ENCODE measurements at regions not wholly inside any gene's neighbourhood (a gene's known extent, or its start where the extent isn't known, plus 50 kb on each side); places are given as distances from the start of the nearest gene placed in this dataset.
"Not testable (repeated sequence)": the region's sequence is repeated elsewhere in the genome, so short reads cannot be mapped to it uniquely, and the experiment has no call there.

DNA sequence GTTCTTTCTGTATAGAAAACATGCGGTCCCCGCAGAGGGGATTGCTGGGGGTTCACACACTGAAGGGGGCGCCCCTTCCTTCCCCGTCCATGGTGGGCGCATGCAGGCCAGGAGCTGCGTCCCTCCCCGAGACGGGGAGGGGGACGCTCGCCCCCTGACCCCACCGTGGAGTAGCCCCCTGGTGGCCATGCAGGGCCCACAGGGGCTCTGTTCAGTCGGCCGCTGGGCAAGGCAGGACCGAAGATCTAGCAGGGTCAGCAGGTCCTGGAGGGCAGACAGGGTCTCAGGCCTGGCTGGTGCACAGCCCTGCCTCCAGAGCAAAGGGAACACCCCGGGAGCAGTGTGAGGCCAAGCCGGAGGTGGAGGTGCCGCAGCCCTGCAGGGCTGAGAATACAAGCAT, 4446.4 kb upstream of the TPTE start:
- not testable (repeated sequence) for H2AFZ ChIP-seq (ENCODE audit: low read length); H3K4me1 ChIP-seq (ENCODE audit: control insufficient read depth, extremely low read depth, insufficient read depth, low read length); H3K27me3 ChIP-seq (ENCODE audit: control insufficient read depth, insufficient read depth, low read length); H3K27ac ChIP-seq (ENCODE audit: insufficient read depth, low read length); H3K36me3 ChIP-seq (ENCODE audit: control insufficient read depth, insufficient read depth, low read length); H4K20me1 ChIP-seq (ENCODE audit: control insufficient read depth, extremely low read depth, insufficient read depth, low read length); H3K79me2 ChIP-seq (ENCODE audit: control insufficient read depth, insufficient read depth, low read length); H3K9me3 ChIP-seq (ENCODE audit: control insufficient read depth, insufficient read depth, low read depth, low read length); H3K9ac ChIP-seq (ENCODE audit: insufficient read depth, low read length); DNase-seq (ENCODE audit: low read depth in 2 of 2); H3K4me3 ChIP-seq (replicated peaks in 1 of 4; ENCODE audit: control extremely low read depth in 1 of 4, insufficient read depth in 1 of 4, low read depth in 3 of 4, low read length in 4 of 4); H3K4me2 ChIP-seq (ENCODE audit: extremely low read depth, insufficient read depth, low read length)

- H3K79me2 ChIP-seq (ENCODE audit: control insufficient read depth, insufficient read depth, low read length); H3K4me1 ChIP-seq (ENCODE audit: control insufficient read depth, extremely low read depth, insufficient read depth, low read length); H3K27ac ChIP-seq (ENCODE audit: insufficient read depth, low read length); H2AFZ ChIP-seq (ENCODE audit: low read length); H3K9me3 ChIP-seq (ENCODE audit: control insufficient read depth, insufficient read depth, low read depth, low read length); H3K27me3 ChIP-seq (ENCODE audit: control insufficient read depth, insufficient read depth, low read length); DNase-seq (ENCODE audit: low read depth in 2 of 2); H3K4me3 ChIP-seq (replicated peaks in 1 of 4; ENCODE audit: control extremely low read depth in 1 of 4, insufficient read depth in 1 of 4, low read depth in 3 of 4, low read length in 4 of 4); H3K36me3 ChIP-seq (ENCODE audit: control insufficient read depth, insufficient read depth, low read length); H4K20me1 ChIP-seq (ENCODE audit: control insufficient read depth, extremely low read depth, insufficient read depth, low read length); H3K9ac ChIP-seq (ENCODE audit: insufficient read depth, low read length); H3K4me2 ChIP-seq (ENCODE audit: extremely low read depth, insufficient read depth, low read length): not testable (repeated sequence)
Measured at GRCh38 chr21:6075627-6076208, 4445.7 kb upstream of the TPTE start.

GRCh38 chr21:6077358-6077757, 4444.0 kb upstream of the TPTE start:
- H3K4me3 ChIP-seq (replicated peaks in 1 of 4; ENCODE audit: control extremely low read depth in 1 of 4, insufficient read depth in 1 of 4, low read depth in 3 of 4, low read length in 4 of 4); H4K20me1 ChIP-seq (ENCODE audit: control insufficient read depth, extremely low read depth, insufficient read depth, low read length); H3K27me3 ChIP-seq (ENCODE audit: control insufficient read depth, insufficient read depth, low read length); H3K9me3 ChIP-seq (ENCODE audit: control insufficient read depth, insufficient read depth, low read depth, low read length); H2AFZ ChIP-seq (ENCODE audit: low read length); H3K4me1 ChIP-seq (ENCODE audit: control insufficient read depth, extremely low read depth, insufficient read depth, low read length); H3K4me2 ChIP-seq (ENCODE audit: extremely low read depth, insufficient read depth, low read length); H3K27ac ChIP-seq (ENCODE audit: insufficient read depth, low read length); H3K79me2 ChIP-seq (ENCODE audit: control insufficient read depth, insufficient read depth, low read length); H3K9ac ChIP-seq (ENCODE audit: insufficient read depth, low read length); DNase-seq (ENCODE audit: low read depth in 2 of 2); H3K36me3 ChIP-seq (ENCODE audit: control insufficient read depth, insufficient read depth, low read length): not testable (repeated sequence)

DNA sequence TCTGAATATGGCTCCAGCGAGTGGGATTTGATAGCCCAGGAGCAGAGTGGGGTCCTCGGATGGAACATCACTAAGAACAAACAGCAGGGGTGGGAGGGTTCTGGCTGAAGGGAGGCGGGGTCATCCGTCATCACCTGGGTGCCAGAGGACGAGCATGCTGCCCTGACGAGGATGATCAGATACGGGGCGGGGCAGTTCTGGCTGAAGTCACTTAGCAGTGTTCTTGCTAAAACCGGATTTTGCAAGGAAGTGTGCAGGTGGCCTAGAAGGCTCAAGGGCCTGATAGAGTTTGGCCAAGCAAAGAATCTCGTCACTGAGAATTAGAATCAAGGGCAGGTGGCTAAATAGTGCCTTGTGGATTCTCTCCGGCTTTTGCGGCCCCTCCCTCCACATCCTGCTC, 4442.5 kb upstream of the TPTE start:
- H3K4me2 ChIP-seq (ENCODE audit: extremely low read depth, insufficient read depth, low read length); DNase-seq (ENCODE audit: low read depth in 2 of 2); H3K9ac ChIP-seq (ENCODE audit: insufficient read depth, low read length): not testable (repeated sequence)

DNA sequence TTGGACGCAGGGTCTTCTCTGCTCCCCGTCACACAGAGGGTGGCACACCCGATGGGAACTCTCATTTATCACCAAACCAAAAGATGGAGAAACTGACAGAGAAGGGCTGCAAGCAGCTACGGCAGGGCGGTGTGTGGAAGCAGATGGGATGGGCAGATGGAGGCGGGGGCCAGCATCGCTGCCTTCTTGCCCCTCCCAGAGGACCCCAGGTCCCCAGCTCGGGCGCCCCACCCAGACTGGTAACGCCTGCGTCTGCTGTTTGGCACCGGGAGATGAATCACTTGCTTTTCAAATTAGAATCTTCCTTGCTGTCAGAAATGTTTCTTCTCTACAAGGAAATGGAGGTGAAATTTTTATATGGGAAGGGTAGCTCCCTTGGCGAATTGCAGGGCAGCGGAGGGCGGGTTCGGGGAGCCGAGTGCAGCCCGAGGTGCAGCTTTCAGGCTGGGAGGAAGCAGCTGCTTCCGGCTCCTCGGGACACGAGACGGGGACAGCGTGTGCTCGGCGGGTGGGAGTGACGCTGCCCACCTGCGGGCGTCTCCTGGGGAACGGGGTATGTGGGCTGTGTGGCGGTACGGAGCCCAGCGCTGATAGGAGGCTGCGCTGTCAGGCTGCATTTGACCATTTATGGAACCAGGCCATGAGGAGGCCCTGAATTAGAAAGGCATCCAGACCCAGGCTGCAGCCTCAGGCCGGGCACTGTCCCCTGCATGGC, 4440.3 kb upstream of the TPTE start:
- not testable (repeated sequence) for H3K4me1 ChIP-seq (ENCODE audit: control insufficient read depth, extremely low read depth, insufficient read depth, low read length); H3K79me2 ChIP-seq (ENCODE audit: control insufficient read depth, insufficient read depth, low read length); H3K4me2 ChIP-seq (ENCODE audit: extremely low read depth, insufficient read depth, low read length); H3K9me3 ChIP-seq (ENCODE audit: control insufficient read depth, insufficient read depth, low read depth, low read length); H2AFZ ChIP-seq (ENCODE audit: low read length); H3K4me3 ChIP-seq (replicated peaks in 1 of 4; ENCODE audit: control extremely low read depth in 1 of 4, insufficient read depth in 1 of 4, low read depth in 3 of 4, low read length in 4 of 4); H4K20me1 ChIP-seq (ENCODE audit: control insufficient read depth, extremely low read depth, insufficient read depth, low read length); H3K27me3 ChIP-seq (ENCODE audit: control insufficient read depth, insufficient read depth, low read length); H3K36me3 ChIP-seq (ENCODE audit: control insufficient read depth, insufficient read depth, low read length); DNase-seq (ENCODE audit: low read depth in 2 of 2); H3K9ac ChIP-seq (ENCODE audit: insufficient read depth, low read length); H3K27ac ChIP-seq (ENCODE audit: insufficient read depth, low read length)

More for the DNA sequence above, 4442.5 kb upstream of the TPTE start:
- H3K9me3 ChIP-seq (ENCODE audit: control insufficient read depth, insufficient read depth, low read depth, low read length); H3K27ac ChIP-seq (ENCODE audit: insufficient read depth, low read length); H3K27me3 ChIP-seq (ENCODE audit: control insufficient read depth, insufficient read depth, low read length); H3K79me2 ChIP-seq (ENCODE audit: control insufficient read depth, insufficient read depth, low read length); H3K4me3 ChIP-seq (replicated peaks in 1 of 4; ENCODE audit: control extremely low read depth in 1 of 4, insufficient read depth in 1 of 4, low read depth in 3 of 4, low read length in 4 of 4); H2AFZ ChIP-seq (ENCODE audit: low read length); H3K4me1 ChIP-seq (ENCODE audit: control insufficient read depth, extremely low read depth, insufficient read depth, low read length); H3K36me3 ChIP-seq (ENCODE audit: control insufficient read depth, insufficient read depth, low read length); H4K20me1 ChIP-seq (ENCODE audit: control insufficient read depth, extremely low read depth, insufficient read depth, low read length): not testable (repeated sequence)

GRCh38 chr21:6082166-6082565, 4439.2 kb upstream of the TPTE start:
- not testable (repeated sequence) for H3K79me2 ChIP-seq (ENCODE audit: control insufficient read depth, insufficient read depth, low read length); H3K4me3 ChIP-seq (replicated peaks in 1 of 4; ENCODE audit: control extremely low read depth in 1 of 4, insufficient read depth in 1 of 4, low read depth in 3 of 4, low read length in 4 of 4); H3K9ac ChIP-seq (ENCODE audit: insufficient read depth, low read length); DNase-seq (ENCODE audit: low read depth in 2 of 2); H2AFZ ChIP-seq (ENCODE audit: low read length); H3K4me1 ChIP-seq (ENCODE audit: control insufficient read depth, extremely low read depth, insufficient read depth, low read length); H3K4me2 ChIP-seq (ENCODE audit: extremely low read depth, insufficient read depth, low read length); H3K27me3 ChIP-seq (ENCODE audit: control insufficient read depth, insufficient read depth, low read length); H3K27ac ChIP-seq (ENCODE audit: insufficient read depth, low read length); H3K36me3 ChIP-seq (ENCODE audit: control insufficient read depth, insufficient read depth, low read length); H3K9me3 ChIP-seq (ENCODE audit: control insufficient read depth, insufficient read depth, low read depth, low read length); H4K20me1 ChIP-seq (ENCODE audit: control insufficient read depth, extremely low read depth, insufficient read depth, low read length)

DNA sequence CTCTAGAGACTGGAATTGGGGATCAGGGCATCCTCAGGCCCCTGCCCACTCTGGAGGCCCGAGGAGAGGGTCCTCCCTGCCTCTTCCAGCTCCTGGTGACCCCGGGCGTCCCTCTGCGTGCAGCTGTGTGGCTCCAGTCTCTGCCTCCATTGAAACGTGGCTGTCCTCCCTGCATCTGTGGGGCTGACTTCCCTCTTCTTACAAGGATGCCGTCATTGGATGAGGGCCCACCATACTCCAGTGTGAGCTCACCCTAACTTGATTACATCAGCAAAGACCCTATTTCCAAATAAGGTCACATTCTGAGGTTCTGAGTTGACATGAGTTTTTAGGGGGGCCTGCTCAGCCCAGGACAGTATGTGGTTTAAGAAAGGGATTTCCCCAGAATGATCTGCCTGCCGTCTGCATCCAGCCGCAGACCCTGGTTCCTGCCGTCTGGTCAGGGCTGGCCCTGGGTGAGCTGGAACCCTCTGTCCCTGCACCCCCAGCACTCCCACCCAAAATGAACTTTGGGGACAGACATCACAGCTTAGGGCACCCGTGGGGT, 4437.7 kb upstream of the TPTE start:
- not testable (repeated sequence) for H3K27me3 ChIP-seq (ENCODE audit: control insufficient read depth, insufficient read depth, low read length); H3K4me1 ChIP-seq (ENCODE audit: control insufficient read depth, extremely low read depth, insufficient read depth, low read length); H3K9me3 ChIP-seq (ENCODE audit: control insufficient read depth, insufficient read depth, low read depth, low read length); H3K4me3 ChIP-seq (replicated peaks in 1 of 4; ENCODE audit: control extremely low read depth in 1 of 4, insufficient read depth in 1 of 4, low read depth in 3 of 4, low read length in 4 of 4); H3K79me2 ChIP-seq (ENCODE audit: control insufficient read depth, insufficient read depth, low read length); H3K36me3 ChIP-seq (ENCODE audit: control insufficient read depth, insufficient read depth, low read length); H2AFZ ChIP-seq (ENCODE audit: low read length); H3K27ac ChIP-seq (ENCODE audit: insufficient read depth, low read length); H3K9ac ChIP-seq (ENCODE audit: insufficient read depth, low read length); DNase-seq (ENCODE audit: low read depth in 2 of 2); H3K4me2 ChIP-seq (ENCODE audit: extremely low read depth, insufficient read depth, low read length); H4K20me1 ChIP-seq (ENCODE audit: control insufficient read depth, extremely low read depth, insufficient read depth, low read length)
